Tibial nerve (tissue), 4 donors: ENCODE measurements at regions not wholly inside any gene's neighbourhood (a gene's known extent, or its start where the extent isn't known, plus 50 kb on each side); places are given as distances from the start of the nearest gene placed in this dataset.

Experiments
- CTCF ChIP-seq, 5 experiments: fragments of 200-600 bp in 3 of 5; fragments of 450-650 bp in 2 of 5; sonication (generic) in 3 of 5; IDR thresholded peaks; one replicate each; pipeline ENCODE4 v1.5.1; 2016 to 2019; ENCODE audit warnings: antibody characterized with exemption in 5 of 5, mild to moderate bottlenecking in 3 of 5, moderate library complexity in 2 of 5
- EP300 ChIP-seq, 2 donors: sonication (generic); formaldehyde crosslinking; IDR thresholded peaks; one replicate each; pipeline ENCODE4 v1.6.1; 2017; ENCODE audit warnings: antibody characterized with exemption in 2 of 2, mild to moderate bottlenecking in 1 of 2
- POLR2A ChIP-seq, 2 donors: fragments of 450-650 bp; IDR thresholded peaks; one replicate each; pipeline ENCODE4 v1.6.1; 2017; ENCODE audit warnings: antibody characterized with exemption in 2 of 2, mild to moderate bottlenecking in 2 of 2, moderate library complexity in 2 of 2

DNA sequence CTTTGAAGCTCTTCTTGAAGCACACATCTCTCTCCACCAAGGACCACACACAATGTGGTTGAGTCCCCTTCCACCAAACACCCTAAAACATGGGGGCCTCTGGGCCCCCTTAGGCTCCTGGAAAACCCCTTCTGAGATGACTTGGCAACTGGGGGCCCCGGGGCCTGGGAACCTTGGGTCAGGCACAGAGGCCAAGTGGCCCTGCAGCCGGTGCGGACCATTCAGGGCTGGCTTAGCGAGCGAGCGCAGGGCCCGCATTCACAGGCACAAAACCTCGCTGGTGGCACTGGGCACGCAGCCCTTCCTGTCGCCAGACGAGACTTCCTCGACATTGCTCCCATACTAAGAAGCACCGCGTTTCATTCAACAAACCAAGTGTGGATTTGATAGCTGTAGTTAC is 111.2 kb upstream of the ID2 start:
- TF ChIP-seq POLR2A (IDR thresholded peaks at IDR 0.05) (no peak), CTCF (IDR thresholded peaks at IDR 0.05) (no peak), EP300 (IDR thresholded peaks at IDR 0.05) (no peak)
